GM19463 (cell line): ENCODE measurements at regions not wholly inside any gene's neighbourhood (a gene's known extent, or its start where the extent isn't known, plus 50 kb on each side); places are given as distances from the start of the nearest gene placed in this dataset.

Experiments
- ATAC-seq: cut with Tn5 transposase; IDR thresholded peaks from one replicate; pipeline ENCODE4 v1.9.1; 2021; ENCODE audit warnings: mild to moderate bottlenecking, moderate library complexity; ENCODE audit not compliant: unreplicated experiment

DNA sequence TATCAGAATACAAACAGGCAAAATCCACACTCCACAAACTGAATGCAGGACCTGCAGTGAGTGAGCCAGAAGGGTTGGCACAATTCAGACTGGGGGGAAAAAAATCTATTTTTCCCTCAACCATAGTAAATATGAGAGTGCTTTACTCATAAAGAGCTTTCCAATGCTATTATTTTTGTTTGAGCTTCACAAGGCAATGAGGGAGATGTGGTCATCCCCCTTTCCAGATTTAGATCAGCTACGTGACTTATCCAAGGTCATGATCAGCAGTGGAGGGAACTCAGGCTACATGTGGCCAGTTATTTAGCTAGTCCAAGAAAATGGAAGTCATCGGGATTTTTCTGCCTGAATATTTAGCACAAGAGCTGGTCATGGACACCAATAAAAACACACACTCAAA is 120.4 kb upstream of the KLF7 start:
- peak; percentile 42 for ATAC-seq

GRCh38 chr2:207288628-207289027 is 122.9 kb upstream of the KLF7 start:
- ATAC-seq, result peak; percentile 65

DNA sequence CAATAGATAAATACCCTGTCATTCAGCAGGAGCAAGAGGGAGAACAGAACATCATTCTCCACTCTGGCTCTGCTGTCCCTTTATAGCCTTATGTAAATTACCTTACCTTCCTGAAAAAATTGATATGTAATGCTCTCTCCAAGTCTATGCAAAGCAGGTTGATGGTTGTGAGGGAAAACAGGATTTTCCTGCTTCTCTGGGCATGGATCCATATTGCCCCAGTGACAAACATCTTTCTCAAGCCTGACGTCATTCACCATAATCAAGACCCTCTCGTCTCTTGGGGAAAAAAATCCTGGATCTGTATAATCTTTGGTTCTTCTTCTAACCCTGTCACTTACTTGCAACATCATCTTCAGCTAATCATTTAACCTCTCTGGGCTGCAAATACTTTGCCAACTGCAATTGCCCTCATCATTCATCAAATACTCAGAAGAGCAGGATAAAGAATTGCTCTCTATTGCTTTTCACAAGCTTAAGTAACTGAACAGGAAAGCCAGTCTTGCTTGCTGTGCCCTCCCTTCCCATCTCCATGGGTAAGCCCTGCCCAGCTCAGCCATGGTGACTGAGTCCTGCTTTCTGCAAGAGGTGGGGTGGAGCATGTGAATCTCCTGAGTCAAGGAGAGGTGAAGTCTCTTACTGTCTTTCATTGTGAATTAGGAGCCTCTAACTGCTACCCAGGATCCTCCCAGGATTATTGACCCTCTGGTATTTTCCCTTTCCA is 123.7 kb upstream of the KLF7 start:
- ATAC-seq, result no peak

DNA sequence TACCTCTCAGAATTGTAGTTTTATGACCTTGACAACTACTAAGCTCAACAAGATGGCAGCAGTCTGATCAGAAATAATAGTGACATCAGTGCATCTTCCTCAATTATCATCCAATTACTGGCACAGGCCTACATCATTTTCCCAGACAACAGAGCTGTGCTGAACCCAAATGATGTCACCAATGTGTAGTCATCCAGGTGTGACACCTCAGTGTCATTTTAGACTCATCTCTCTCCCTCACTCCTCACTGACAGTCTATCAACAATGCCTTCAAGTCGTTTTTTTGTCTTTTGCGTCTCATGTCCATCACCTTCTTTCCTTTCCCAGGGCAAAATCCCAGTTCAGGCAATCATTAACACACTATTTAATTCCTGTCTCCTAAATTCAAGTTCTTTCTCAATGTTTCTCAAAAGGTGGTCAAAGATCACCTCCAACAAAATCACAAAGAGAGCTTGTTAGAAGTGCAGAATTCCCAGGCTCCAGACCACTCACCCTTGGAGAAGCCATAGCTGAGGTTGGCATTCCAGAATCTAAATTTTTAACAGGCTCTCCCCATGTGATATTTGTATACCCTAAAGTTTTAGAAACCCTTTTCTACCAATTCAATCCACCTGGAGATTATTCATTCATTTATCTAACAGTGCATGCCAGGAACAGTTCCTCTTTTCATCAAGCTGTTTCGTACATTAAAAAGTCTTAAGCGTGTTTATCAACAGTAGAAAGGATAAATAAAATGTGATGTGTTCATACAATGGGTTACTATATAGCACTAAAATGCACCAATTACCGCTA is 125.3 kb upstream of the KLF7 start:
- ATAC-seq, result no peak

DNA sequence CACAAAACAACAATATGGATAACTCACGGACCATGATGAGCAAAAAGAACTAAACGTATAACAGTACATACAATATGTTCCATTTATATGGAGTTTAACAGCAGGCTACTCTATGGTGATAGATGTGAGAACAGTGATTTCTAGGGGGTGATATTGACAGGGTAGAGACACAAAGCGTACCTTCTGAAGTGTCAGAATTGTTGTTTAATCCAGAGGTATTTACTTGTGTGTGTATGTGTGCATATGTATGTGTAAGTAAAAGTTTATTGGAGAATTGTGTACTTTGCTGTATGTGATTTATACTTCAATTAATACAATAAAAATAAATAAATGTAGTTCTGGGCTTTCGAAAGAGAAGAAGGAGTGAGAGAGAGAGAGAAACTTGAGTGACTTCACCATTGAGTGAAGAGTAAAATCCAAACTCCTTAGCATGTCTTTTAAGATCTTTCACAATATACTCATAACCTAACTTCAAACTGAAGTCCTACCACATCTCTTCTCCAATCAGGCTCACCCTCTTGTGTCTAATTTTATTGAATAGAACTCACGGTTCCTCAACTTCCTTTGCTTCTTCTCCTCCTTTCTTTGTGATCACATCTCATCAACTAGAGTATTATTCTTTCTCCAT is 126.0 kb upstream of the KLF7 start:
- no peak for ATAC-seq

GRCh38 chr2:207296265-207296948 is 130.7 kb upstream of the KLF7 start:
- no peak for ATAC-seq

GRCh38 chr2:207300817-207301216 is 135.1 kb upstream of the KLF7 start:
- ATAC-seq, result no peak

- ATAC-seq, result no peak
Observed at GRCh38 chr2:207304761-207305160, 139.0 kb upstream of the KLF7 start.

DNA sequence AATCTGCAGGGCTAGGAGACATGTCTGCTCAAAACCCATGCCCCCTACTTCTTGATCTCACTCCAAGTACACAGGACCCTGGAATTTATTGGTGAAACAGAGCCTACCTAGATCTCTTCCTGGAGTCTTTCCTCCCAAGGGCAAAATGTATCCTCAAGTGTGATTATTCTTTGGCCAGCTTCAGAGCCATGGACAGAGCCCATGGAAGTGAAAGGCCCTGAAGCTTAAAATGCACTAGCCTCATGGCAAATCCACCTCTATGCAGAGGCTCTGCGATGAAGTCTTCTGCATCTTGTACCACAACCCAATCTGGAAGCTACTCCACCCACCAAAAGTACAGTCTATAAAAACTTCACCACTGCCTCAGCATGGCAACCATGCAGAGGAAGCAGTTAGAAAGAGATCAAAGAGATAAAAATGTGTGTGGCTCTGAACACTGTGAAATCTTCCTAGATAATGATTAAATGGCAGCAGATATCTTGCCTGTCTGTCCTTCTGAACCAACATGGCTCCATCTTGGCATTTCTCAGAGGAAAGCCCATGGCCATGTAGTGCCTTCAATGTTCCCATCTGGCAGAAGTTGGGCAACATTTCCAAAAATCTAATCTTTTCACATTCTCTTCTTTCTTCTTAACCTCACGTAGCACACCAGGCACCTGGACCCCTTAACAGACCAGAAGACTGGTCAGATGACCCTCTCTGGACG is 142.9 kb upstream of the KLF7 start:
- ATAC-seq, result no peak

GRCh38 chr2:207311316-207312005 is 145.7 kb upstream of the KLF7 start:
- peak; percentile 96 for ATAC-seq

DNA sequence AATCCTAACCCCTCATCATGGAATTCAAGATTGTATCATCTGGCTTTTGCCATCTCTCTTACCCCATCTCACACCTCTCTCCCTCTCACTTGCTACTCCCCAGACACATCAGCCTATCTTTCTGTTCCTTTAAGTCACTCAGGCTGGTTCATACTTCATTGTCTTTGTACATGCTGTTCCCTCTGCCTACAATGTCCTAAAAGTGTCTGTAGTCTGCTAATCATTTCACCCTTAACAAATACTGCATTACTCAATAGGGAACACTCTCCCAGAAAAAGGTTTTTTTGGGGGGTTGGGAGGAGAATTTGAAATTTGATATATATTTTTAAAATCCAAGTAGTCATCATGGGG is 146.2 kb upstream of the KLF7 start:
- no peak for ATAC-seq

DNA sequence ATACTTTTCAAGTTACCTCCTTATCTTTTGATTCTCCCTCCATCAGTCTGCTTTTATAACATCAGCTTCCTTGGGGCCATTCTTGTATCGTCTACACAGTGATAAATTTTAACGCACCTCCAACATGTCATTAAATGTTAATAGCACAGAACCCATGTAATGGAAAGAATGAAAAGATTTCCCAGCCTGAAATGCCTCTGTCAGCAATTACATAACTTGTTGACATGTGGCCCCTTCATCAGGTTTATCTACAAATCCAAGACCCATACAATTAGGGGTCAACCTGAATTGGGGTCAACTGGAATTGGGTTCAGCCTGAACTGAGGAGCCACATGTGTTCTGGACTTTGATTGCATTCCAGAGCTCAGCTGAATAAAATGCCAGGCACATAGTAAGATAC is 148.2 kb upstream of the KLF7 start:
- no peak for ATAC-seq

DNA sequence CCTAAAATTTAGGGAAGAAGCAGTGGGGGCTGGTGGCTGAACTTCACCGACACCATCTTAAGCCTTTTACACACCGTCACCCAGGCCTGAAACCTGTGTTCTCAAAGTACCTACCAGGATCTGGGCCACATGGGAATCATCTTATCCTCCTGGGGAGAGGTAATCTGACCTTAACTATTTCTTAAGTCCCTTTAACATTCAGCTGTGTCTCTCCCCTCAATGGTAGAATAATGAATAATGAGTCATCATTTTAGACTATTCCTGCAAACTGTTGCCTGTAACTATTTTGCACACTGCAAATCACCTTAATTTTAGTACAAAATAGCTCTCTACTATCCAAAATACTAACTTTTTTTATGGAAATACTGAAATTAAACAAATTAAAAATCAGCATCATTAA is 149.4 kb upstream of the KLF7 start:
- no peak for ATAC-seq

- no peak for ATAC-seq
Observed at GRCh38 chr2:207316484-207316883, 150.7 kb upstream of the KLF7 start.

DNA sequence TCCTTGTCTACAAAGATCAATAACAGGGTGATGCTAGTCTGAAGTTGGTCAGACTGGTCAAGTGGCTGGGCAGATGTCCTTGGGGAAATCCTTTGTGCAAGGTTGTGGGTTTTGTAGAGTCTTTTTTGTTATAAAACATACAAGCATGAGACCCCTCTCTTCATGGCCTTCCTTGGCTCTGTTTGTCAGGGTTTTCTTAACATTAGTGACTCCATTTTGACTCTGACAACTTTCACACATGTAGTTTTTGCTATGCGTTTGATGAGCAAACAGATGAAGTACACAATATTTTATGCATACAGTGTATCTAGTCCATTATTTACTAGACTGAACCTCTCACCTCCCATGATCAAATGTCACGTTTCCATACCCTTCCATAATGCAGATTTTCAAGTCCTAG is 151.2 kb upstream of the KLF7 start:
- no peak for ATAC-seq

DNA sequence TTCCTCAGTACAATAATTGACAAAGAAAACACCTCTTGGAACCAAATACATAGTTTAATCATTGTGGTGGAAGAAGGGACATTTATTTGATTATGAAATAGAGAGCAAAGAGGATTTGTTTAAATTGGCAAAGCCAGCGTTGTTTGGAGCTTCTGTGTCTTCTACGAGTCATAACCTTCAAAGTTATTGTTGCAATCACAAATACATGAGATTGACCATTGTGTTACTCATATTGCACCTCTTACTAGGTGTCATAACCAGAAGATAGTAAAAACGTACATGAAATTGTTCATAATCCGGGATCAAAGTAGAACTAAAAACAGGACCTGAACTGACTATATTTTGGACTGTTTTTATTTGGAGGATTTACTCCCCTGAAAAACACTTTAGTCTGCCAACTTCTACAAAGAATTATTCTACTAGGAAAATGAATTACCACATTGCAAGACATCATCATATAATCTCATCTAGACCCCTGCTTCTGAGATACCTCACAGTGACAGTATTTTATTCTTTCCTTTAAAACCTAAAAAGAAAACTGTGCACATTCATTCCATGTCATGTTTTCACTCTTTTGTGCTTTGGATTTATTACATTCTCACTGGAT is 151.7 kb upstream of the KLF7 start:
- no peak for ATAC-seq

DNA sequence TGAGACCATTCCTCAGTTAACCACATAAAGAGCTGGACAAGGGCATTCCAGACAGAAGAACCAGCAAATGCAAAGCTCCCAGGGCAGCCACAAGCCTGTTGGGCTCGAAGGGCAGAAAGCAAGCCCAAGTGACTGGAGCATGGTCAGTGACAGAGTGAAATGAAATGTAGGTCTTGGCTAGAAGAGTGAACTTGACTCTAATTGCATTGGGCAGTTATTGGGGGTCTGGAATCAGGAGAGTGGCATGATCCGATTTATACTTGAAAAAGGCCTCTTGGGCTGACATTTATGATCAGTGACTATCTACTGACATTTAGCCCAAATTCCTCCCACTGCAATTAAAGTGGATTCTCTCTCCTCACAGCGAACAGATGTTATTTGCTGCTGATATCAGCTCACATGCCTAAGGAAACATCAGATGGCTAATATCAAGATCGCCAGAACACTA is 152.5 kb upstream of the KLF7 start:
- ATAC-seq, result no peak

GRCh38 chr2:207319316-207319715 is 153.6 kb upstream of the KLF7 start:
- ATAC-seq, result no peak

- ATAC-seq, result no peak
Observed at GRCh38 chr2:207320381-207321159, 154.8 kb upstream of the KLF7 start.
